CD4-positive, alpha-beta T cell (primary cell): ENCODE measurements at regions not wholly inside any gene's neighbourhood (a gene's known extent, or its start where the extent isn't known, plus 50 kb on each side); places are given as distances from the start of the nearest gene placed in this dataset.

Source experiments
- ATAC-seq: fragments of 200-7000 bp; cut with Tn5 transposase; one replicate; pipeline ENCODE4 v1.10.0; 2022; ENCODE audit warnings: mild to moderate bottlenecking; ENCODE audit not compliant: poor library complexity
- CTCF ChIA-PET: fragments of 350-600 bp; sonication (Branson Sonifier 250); formaldehyde crosslinking; loops from one replicate; lab custom pipeline; 2021; ENCODE audit warnings: antibody characterized with exemption, inconsistent platforms; lab: Charles Lee
- POLR2A ChIA-PET: fragments of 350-600 bp; sonication (Branson Sonifier 250); formaldehyde crosslinking; loops from one replicate; lab custom pipeline; 2021; ENCODE audit warnings: antibody characterized with exemption, inconsistent platforms; lab: Charles Lee
- DNase-seq, 14 experiments: peaks; one replicate each; pipeline ENCODE4 v3.0.0-alpha.2; 2013 to 2020; ENCODE audit warnings: mixed read lengths in 2 of 14
- H3K27ac ChIP-seq, 2 donors: one replicate each; pipeline versions ENCODE4 v1.5.1 to v1.7.0; 2013; ENCODE audit warnings: low read length in 2 of 2, low read depth in 1 of 2, mild to moderate bottlenecking in 1 of 2
- H3K27me3 ChIP-seq, 2 experiments: 1 replicate in 1 of 2; 2 replicates in 1 of 2; pipeline versions ENCODE4 v1.6.1 to v1.7.0; 2013; ENCODE audit warnings: low read length in 2 of 2, control low read depth in 1 of 2, mild to moderate bottlenecking in 1 of 2, moderate library complexity in 1 of 2; ENCODE audit not compliant: insufficient read depth in 2 of 2, control insufficient read depth in 1 of 2
- H3K36me3 ChIP-seq: one replicate; pipeline ENCODE4 v1.6.1; 2013; ENCODE audit warnings: low read length, control low read depth; ENCODE audit not compliant: insufficient read depth
- H3K4me1 ChIP-seq: one replicate; pipeline ENCODE4 v1.6.1; 2013; ENCODE audit warnings: low read length, control low read depth; ENCODE audit not compliant: insufficient read depth
- H3K4me3 ChIP-seq: one replicate; pipeline ENCODE4 v1.5.1; 2013; ENCODE audit warnings: mild to moderate bottlenecking, low read length, moderate library complexity
- H3K9me3 ChIP-seq, 2 experiments: 1 replicate in 1 of 2; 2 replicates in 1 of 2; pipeline versions ENCODE4 v1.6.1 to v1.7.0; 2013; ENCODE audit warnings: low read length in 2 of 2, mild to moderate bottlenecking in 2 of 2, control low read depth in 1 of 2, moderate library complexity in 1 of 2; ENCODE audit not compliant: control insufficient read depth in 1 of 2, insufficient read depth in 1 of 2
- H3K27ac Mint-ChIP-seq: one replicate; pipeline ENCODE4 v1.8.0; 2020; ENCODE audit warnings: mixed read lengths
- H3K27me3 Mint-ChIP-seq: one replicate; pipeline ENCODE4 v1.8.0; 2021; ENCODE audit warnings: mixed read lengths
- H3K36me3 Mint-ChIP-seq: one replicate; pipeline ENCODE4 v1.8.0; 2021; ENCODE audit warnings: low read depth, mixed read lengths
- H3K4me1 Mint-ChIP-seq: one replicate; pipeline ENCODE4 v1.8.0; 2021; ENCODE audit warnings: low read depth, mixed read lengths
- H3K4me3 Mint-ChIP-seq: one replicate; pipeline ENCODE4 v1.8.0; 2020; ENCODE audit warnings: mild to moderate bottlenecking, mixed read lengths
- H3K9me3 Mint-ChIP-seq: one replicate; pipeline ENCODE4 v1.8.0; 2020; ENCODE audit warnings: mixed read lengths
- CTCF ChIP-seq: fragments of 200-600 bp; IDR thresholded peaks from one replicate; pipeline ENCODE4 v1.8.0; 2022; ENCODE audit warnings: antibody characterized with exemption, mild to moderate bottlenecking
- intact Hi-C, 2 experiments: fragments of 100-400 bp; cut with DNase I in 1 of 2; cut with micrococcal nuclease in 1 of 2; formaldehyde crosslinking; loops; one replicate each; pipeline versions ENCODE4 v1.15.1 to v1.9.0; 2023 to 2025; cut with DNase I, micrococcal nuclease

- Histone ChIP-seq H3K4me1 (no peaks in the 10 kb centered on the region), H3K4me3 (no peak overlapping the region), H3K27me3 (no peaks in the 10 kb centered on the region), H3K9me3 (peaks cover 0 to 4% of the 10 kb centered on the region in 2 experiments), H3K27ac (no peak overlapping the region), H3K36me3 (no peaks in the 10 kb centered on the region)
- H3K27me3 Mint-ChIP-seq = no peaks in the 10 kb centered on the region
- ChIA-PET POLR2A (no interaction called here), CTCF (no interaction called here)
- H3K9me3 Mint-ChIP-seq = peaks cover 10% of the 10 kb centered on the region
- H3K4me3 Mint-ChIP-seq = no peak overlapping the region
- DNase-seq (no peak), ATAC-seq (no peak)
- H3K27ac Mint-ChIP-seq = no peak overlapping the region
- intact Hi-C loops = no loop called here
- TF ChIP-seq CTCF = no peak
- H3K36me3 Mint-ChIP-seq = no peaks in the 10 kb centered on the region
- H3K4me1 Mint-ChIP-seq = no peaks in the 10 kb centered on the region
Measured at GRCh38 chr4:126937342-126937741, 695.4 kb upstream of the INTU start.

GRCh38 chr4:126937846-126938422 lies 694.8 kb upstream of the INTU start:
- TF ChIP-seq CTCF = no peak
- Histone ChIP-seq H3K4me1 (no peaks in the 10 kb centered on the region), H3K4me3 (no peak overlapping the region), H3K27me3 (no peaks in the 10 kb centered on the region), H3K36me3 (no peaks in the 10 kb centered on the region), H3K9me3 (peaks cover 0 to 4% of the 10 kb centered on the region in 2 experiments), H3K27ac (no peak overlapping the region)
- Mint-ChIP-seq H3K9me3 (peaks cover 10% of the 10 kb centered on the region), H3K4me1 (no peaks in the 10 kb centered on the region), H3K27me3 (no peaks in the 10 kb centered on the region), H3K4me3 (no peak overlapping the region), H3K36me3 (no peaks in the 10 kb centered on the region), H3K27ac (no peak overlapping the region)
- CTCF ChIA-PET = no interaction called here
- no peak for ATAC-seq
- POLR2A ChIA-PET = no interaction called here
- intact Hi-C loops = no loop called here
- no peak for DNase-seq

GRCh38 chr4:126939401-126939800 lies 693.4 kb upstream of the INTU start:
- no peaks in the 10 kb centered on the region for H3K27me3 Mint-ChIP-seq
- ChIA-PET CTCF (no interaction called here), POLR2A (no interaction called here)
- no peak for ATAC-seq
- H3K27ac Mint-ChIP-seq = no peak overlapping the region
- H3K36me3 Mint-ChIP-seq = no peaks in the 10 kb centered on the region
- peaks cover 0 to 4% of the 10 kb centered on the region in 2 experiments for H3K9me3 ChIP-seq
- peaks cover 13% of the 10 kb centered on the region for H3K9me3 Mint-ChIP-seq
- DNase-seq = no peak
- H3K27ac ChIP-seq = no peak overlapping the region
- H3K4me1 ChIP-seq = no peaks in the 10 kb centered on the region
- H3K27me3 ChIP-seq = no peaks in the 10 kb centered on the region
- TF ChIP-seq CTCF = no peak
- intact Hi-C loops = no loop called here
- no peaks in the 10 kb centered on the region for H3K36me3 ChIP-seq
- no peak overlapping the region for H3K4me3 ChIP-seq
- no peak overlapping the region for H3K4me3 Mint-ChIP-seq
- H3K4me1 Mint-ChIP-seq = no peaks in the 10 kb centered on the region
